Neural progenitor cell (in vitro differentiated cells): ENCODE measurements at regions not wholly inside any gene's neighbourhood (a gene's known extent, or its start where the extent isn't known, plus 50 kb on each side); places are given as distances from the start of the nearest gene placed in this dataset.

Source experiments
- EZH2 ChIP-seq: fragments of 200-600 bp; sonication (generic); IDR thresholded peaks from 2 replicates; pipeline ENCODE4 v1.6.1; 2017; ENCODE audit warnings: antibody characterized with exemption, mild to moderate bottlenecking, moderate library complexity
- EZH2phosphoT487 ChIP-seq: fragments of 200-600 bp; sonication (generic); IDR thresholded peaks from 2 replicates; pipeline ENCODE4 v1.6.1; 2017; ENCODE audit warnings: antibody characterized with exemption
- TF ChIP-seq, protein P1 (sequence below): fragments of 200-600 bp; sonication (generic); IDR thresholded peaks from 2 replicates; pipeline ENCODE4 v1.5.1; 2017; ENCODE audit warnings: antibody characterized with exemption, mild to moderate bottlenecking

GRCh38 chr15:62897634-62898033 lies 144.9 kb upstream of the TPM1 start:
- TF ChIP-seq, protein P1, sequence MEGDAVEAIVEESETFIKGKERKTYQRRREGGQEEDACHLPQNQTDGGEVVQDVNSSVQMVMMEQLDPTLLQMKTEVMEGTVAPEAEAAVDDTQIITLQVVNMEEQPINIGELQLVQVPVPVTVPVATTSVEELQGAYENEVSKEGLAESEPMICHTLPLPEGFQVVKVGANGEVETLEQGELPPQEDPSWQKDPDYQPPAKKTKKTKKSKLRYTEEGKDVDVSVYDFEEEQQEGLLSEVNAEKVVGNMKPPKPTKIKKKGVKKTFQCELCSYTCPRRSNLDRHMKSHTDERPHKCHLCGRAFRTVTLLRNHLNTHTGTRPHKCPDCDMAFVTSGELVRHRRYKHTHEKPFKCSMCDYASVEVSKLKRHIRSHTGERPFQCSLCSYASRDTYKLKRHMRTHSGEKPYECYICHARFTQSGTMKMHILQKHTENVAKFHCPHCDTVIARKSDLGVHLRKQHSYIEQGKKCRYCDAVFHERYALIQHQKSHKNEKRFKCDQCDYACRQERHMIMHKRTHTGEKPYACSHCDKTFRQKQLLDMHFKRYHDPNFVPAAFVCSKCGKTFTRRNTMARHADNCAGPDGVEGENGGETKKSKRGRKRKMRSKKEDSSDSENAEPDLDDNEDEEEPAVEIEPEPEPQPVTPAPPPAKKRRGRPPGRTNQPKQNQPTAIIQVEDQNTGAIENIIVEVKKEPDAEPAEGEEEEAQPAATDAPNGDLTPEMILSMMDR: no peak
- TF ChIP-seq EZH2: no peak
- no peak for TF ChIP-seq EZH2phosphoT487
